A673 (cell line): ENCODE measurements at regions not wholly inside any gene's neighbourhood (a gene's known extent, or its start where the extent isn't known, plus 50 kb on each side); places are given as distances from the start of the nearest gene placed in this dataset.

Source experiments
- BruUV-seq: library from RNA; stranded (reverse); fragments of 400-500 nt; replicated peaks from 2 replicates; lab custom pipeline; 2021; lab: Mats Ljungman, UMichigan
- CTCF ChIA-PET: fragments of 300-600 bp; sonication (Branson Sonifier 250); formaldehyde crosslinking; loops from one replicate; lab custom pipeline; 2022; ENCODE audit warnings: antibody characterized with exemption; lab: Charles Lee
- POLR2A ChIA-PET: fragments of 300-600 bp; sonication (Branson Sonifier 250); formaldehyde crosslinking; loops from one replicate; lab custom pipeline; 2022; ENCODE audit warnings: antibody characterized with exemption; ENCODE audit not compliant: low non-redundant PET; lab: Charles Lee
- DNase-seq: peaks from one replicate; pipeline ENCODE4 v3.0.0-alpha.2; 2015; ENCODE audit warnings: low spot score
- H3K27ac ChIP-seq: fragments of 200-600 bp; sonication (generic); 2 replicates; pipeline ENCODE4 v1.5.1; 2016; ENCODE audit warnings: mixed run types, low read depth, mild to moderate bottlenecking, mixed read lengths, antibody characterized with exemption, low read length; ENCODE audit not compliant: poor library complexity, severe bottlenecking
- H3K27me3 ChIP-seq: fragments of 200-600 bp; sonication (generic); replicated peaks from 2 replicates; pipeline ENCODE4 v1.6.1; 2017; ENCODE audit warnings: mixed run types, low read depth, mild to moderate bottlenecking, mixed read lengths, antibody characterized with exemption, low read length; ENCODE audit not compliant: insufficient read depth, poor library complexity
- H3K36me3 ChIP-seq: fragments of 200-600 bp; sonication (generic); 2 replicates; pipeline ENCODE4 v1.6.1; 2016; ENCODE audit warnings: mixed run types, mild to moderate bottlenecking, mixed read lengths, antibody characterized with exemption, low read length; ENCODE audit not compliant: insufficient read depth, poor library complexity, severe bottlenecking
- H3K4me1 ChIP-seq: fragments of 200-600 bp; sonication (generic); 2 replicates; pipeline ENCODE4 v1.6.1; 2017; ENCODE audit warnings: mixed run types, mild to moderate bottlenecking, mixed read lengths, antibody characterized with exemption, low read length; ENCODE audit not compliant: insufficient read depth, poor library complexity, severe bottlenecking
- H3K4me3 ChIP-seq: fragments of 200-600 bp; sonication (generic); 2 replicates; pipeline ENCODE4 v1.5.1; 2016; ENCODE audit warnings: low read depth, mixed run types, mild to moderate bottlenecking, mixed read lengths, low read length; ENCODE audit not compliant: poor library complexity, severe bottlenecking
- H3K9me3 ChIP-seq: fragments of 200-600 bp; sonication (generic); 2 replicates; pipeline ENCODE4 v1.6.1; 2016; ENCODE audit warnings: mixed run types, low read depth, mild to moderate bottlenecking, mixed read lengths, antibody characterized with exemption, low read length; ENCODE audit not compliant: poor library complexity, severe bottlenecking
- CTCF ChIP-seq: fragments of 300-800, 200-600 bp; sonication (generic); conservative IDR thresholded peaks from 2 replicates; pipeline ENCODE4 v1.5.1; 2017; ENCODE audit warnings: low read depth, mild to moderate bottlenecking, antibody characterized with exemption, low read length, moderate library complexity, mixed read lengths
- EZH2 ChIP-seq: fragments of 200-600 bp; sonication (generic); IDR thresholded peaks from 2 replicates; pipeline ENCODE4 v1.6.1; 2017; ENCODE audit warnings: borderline replicate concordance, low read depth, mild to moderate bottlenecking, mixed read lengths, antibody characterized with exemption, low read length; ENCODE audit not compliant: poor library complexity, severe bottlenecking
- intact Hi-C: fragments of 100-400 bp; cut with micrococcal nuclease; formaldehyde crosslinking; loops from one replicate; pipeline ENCODE4 v1.10.0; 2022; ENCODE audit not compliant: unreplicated experiment

GRCh38 chr5:124859556-124860290 is 113.3 kb upstream of the ZNF608 start:
- no peak for DNase-seq
- Histone ChIP-seq H3K27ac (no peak overlapping the region), H3K9me3 (no peaks in the 10 kb centered on the region), H3K4me3 (no peak overlapping the region), H3K4me1 (no peaks in the 10 kb centered on the region), H3K27me3 (no peaks in the 10 kb centered on the region), H3K36me3 (no peaks in the 10 kb centered on the region)
- TF ChIP-seq EZH2 = no peak
- no peak for TF ChIP-seq CTCF
- no TSS peak for BruUV-seq
- ChIA-PET POLR2A (no interaction called here), CTCF (interaction anchor here (0.6 kb wide), 1 partner anchor 41 kb away, joined by 5 read pairs; no protein-coding TSS in a partner anchor)
- intact Hi-C loops = no loop called here

- ChIA-PET POLR2A (no interaction called here), CTCF (no interaction called here)
- Histone ChIP-seq H3K27ac (no peak overlapping the region), H3K27me3 (no peaks in the 10 kb centered on the region), H3K4me3 (no peak overlapping the region), H3K9me3 (no peaks in the 10 kb centered on the region), H3K36me3 (no peaks in the 10 kb centered on the region), H3K4me1 (no peaks in the 10 kb centered on the region)
- no peak for TF ChIP-seq EZH2
- TF ChIP-seq CTCF = no peak
- no TSS peak for BruUV-seq
- intact Hi-C loops = no loop called here
- no peak for DNase-seq
Measured at GRCh38 chr5:124860291-124860655, 113.8 kb upstream of the ZNF608 start.

- no peak for DNase-seq
- peaks cover 3% of the 10 kb centered on the region for H3K4me1 ChIP-seq
- H3K27me3 ChIP-seq = no peaks in the 10 kb centered on the region
- POLR2A ChIA-PET = no interaction called here
- intact Hi-C loops = no loop called here
- H3K9me3 ChIP-seq = no peaks in the 10 kb centered on the region
- no peak overlapping the region for H3K27ac ChIP-seq
- CTCF ChIA-PET = no interaction called here
- BruUV-seq = no TSS peak
- TF ChIP-seq EZH2 (no peak), CTCF (no peak)
- no peaks in the 10 kb centered on the region for H3K36me3 ChIP-seq
- no peak overlapping the region for H3K4me3 ChIP-seq
Measured at GRCh38 chr5:124865066-124865465, 118.6 kb upstream of the ZNF608 start.
